BLaER1 treated with 17β-estradiol and CSF1 and Interleukin-3, amounts not matched to agents 10 nM and 100 nM (cell line): ENCODE measurements at regions not wholly inside any gene's neighbourhood (a gene's known extent, or its start where the extent isn't known, plus 50 kb on each side); places are given as distances from the start of the nearest gene placed in this dataset.
A peak's percentile ranks its signal among the peaks of the same experiment; 100 is the strongest.

Source experiments
- H3K27ac ChIP-seq, 11 experiments: shearing (Covaris generic); formaldehyde crosslinking; 2 replicates each; pipeline ENCODE4 v1.8.1; 2022
- H3K27me3 ChIP-seq, 11 experiments: shearing (Covaris generic); formaldehyde crosslinking; 2 replicates each; pipeline ENCODE4 v1.8.1; 2022
- H3K36me3 ChIP-seq, 11 experiments: shearing (Covaris generic); formaldehyde crosslinking; 2 replicates each; pipeline ENCODE4 v1.8.1; 2022
- H3K4me1 ChIP-seq, 10 experiments: shearing (Covaris generic); formaldehyde crosslinking; 2 replicates each; pipeline ENCODE4 v1.8.1; 2022
- H3K4me2 ChIP-seq, 11 experiments: shearing (Covaris generic); formaldehyde crosslinking; 2 replicates each; pipeline ENCODE4 v1.8.1; 2022
- H3K4me3 ChIP-seq, 10 experiments: shearing (Covaris generic); formaldehyde crosslinking; 2 replicates each; pipeline ENCODE4 v1.8.1; 2022
- H3K9ac ChIP-seq, 11 experiments: shearing (Covaris generic); formaldehyde crosslinking; 2 replicates each; pipeline ENCODE4 v1.8.1; 2022
- H3K9me3 ChIP-seq, 11 experiments: shearing (Covaris generic); formaldehyde crosslinking; replicated peaks in 1 of 11; 2 replicates each; pipeline ENCODE4 v1.8.1; 2022
- H4K20me1 ChIP-seq, 11 experiments: shearing (Covaris generic); formaldehyde crosslinking; 2 replicates each; pipeline ENCODE4 v1.8.1; 2022
- Cebpa-rat ChIP-seq, 11 experiments: shearing (Covaris generic); IDR thresholded peaks; 2 replicates each; pipeline ENCODE4 v1.8.1; 2022

- no peak overlapping the region for H3K9ac ChIP-seq
- no peak overlapping the region for H3K27ac ChIP-seq
- no peak overlapping the region for H3K4me3 ChIP-seq
- no peak for TF ChIP-seq Cebpa-rat (IDR thresholded peaks at IDR 0.05)
- no peaks in the 10 kb centered on the region for H3K27me3 ChIP-seq
- peaks cover 0 to 19% (median 4%) of the 10 kb centered on the region in 11 experiments; a peak in 3 of 22 replicates for H3K9me3 ChIP-seq
- H4K20me1 ChIP-seq, result no peaks in the 10 kb centered on the region
- no peaks in the 10 kb centered on the region for H3K36me3 ChIP-seq
- peak overlapping the region in 3 of 11 experiments; percentile 20 to 46 (median 40); a peak in 5 of 22 replicates for H3K4me2 ChIP-seq
- H3K4me1 ChIP-seq, result peaks cover 0 to 24% (median 5%) of the 10 kb centered on the region in 10 experiments; a peak in 9 of 20 replicates
These were observed 206.2 kb upstream of the MYLIP start for GRCh38 chr6:15922510-15923250.

- Histone ChIP-seq H3K27me3 (no peaks in the 10 kb centered on the region), H3K4me3 (no peak overlapping the region), H4K20me1 (no peaks in the 10 kb centered on the region), H3K27ac (no peak overlapping the region), H3K4me2 (no peak overlapping the region), H3K9me3 (peaks cover 0 to 8% (median 0%) of the 10 kb centered on the region in 11 experiments; a peak in 2 of 22 replicates), H3K36me3 (no peaks in the 10 kb centered on the region), H3K4me1 (peaks cover 0 to 17% (median under 1%) of the 10 kb centered on the region in 10 experiments; a peak in 9 of 20 replicates), H3K9ac (no peak overlapping the region)
- TF ChIP-seq Cebpa-rat (IDR thresholded peaks at IDR 0.05), result no peak
These were observed 207.6 kb upstream of the MYLIP start for GRCh38 chr6:15921243-15921642.

DNA sequence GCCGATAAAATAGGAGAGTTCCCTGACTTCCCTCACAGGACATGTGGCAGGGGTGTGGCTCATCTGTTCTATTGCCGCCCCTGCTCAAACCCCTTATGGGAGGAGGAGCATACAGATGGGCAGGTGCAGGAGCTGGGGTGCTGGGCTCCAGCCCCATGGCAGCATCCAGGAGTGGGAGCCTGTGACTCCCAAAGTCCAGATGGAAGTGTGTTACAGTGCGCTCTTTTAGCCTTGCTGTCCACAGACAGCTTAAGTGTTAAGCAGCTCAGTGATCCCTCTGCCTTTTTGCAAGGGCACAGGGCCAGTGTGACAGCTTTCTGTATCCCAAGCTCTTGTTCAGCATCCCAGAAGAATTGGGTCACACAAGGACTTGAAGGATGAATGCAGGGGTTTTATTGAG is 212.3 kb upstream of the MYLIP start:
- H3K9ac ChIP-seq, result no peak overlapping the region
- no peaks in the 10 kb centered on the region for H3K9me3 ChIP-seq
- TF ChIP-seq Cebpa-rat (IDR thresholded peaks at IDR 0.05), result no peak
- no peaks in the 10 kb centered on the region for H3K27me3 ChIP-seq
- no peak overlapping the region for H3K4me3 ChIP-seq
- peaks cover 0 to 19% (median 4%) of the 10 kb centered on the region in 10 experiments; a peak in 10 of 20 replicates for H3K4me1 ChIP-seq
- H3K27ac ChIP-seq, result no peak overlapping the region
- H3K4me2 ChIP-seq, result no peak overlapping the region
- H4K20me1 ChIP-seq, result no peaks in the 10 kb centered on the region
- no peaks in the 10 kb centered on the region for H3K36me3 ChIP-seq

GRCh38 chr6:15915508-15916178 is 213.2 kb upstream of the MYLIP start:
- Histone ChIP-seq H3K9ac (no peak overlapping the region), H3K9me3 (no peaks in the 10 kb centered on the region), H3K36me3 (no peaks in the 10 kb centered on the region), H3K4me2 (peak overlapping the region in 1 of 11 experiments; percentile 10; a peak in 1 of 22 replicates), H3K27ac (no peak overlapping the region), H3K4me3 (no peak overlapping the region), H3K27me3 (no peaks in the 10 kb centered on the region), H3K4me1 (peaks cover 0 to 17% (median 4%) of the 10 kb centered on the region in 10 experiments; a peak in 10 of 20 replicates), H4K20me1 (no peaks in the 10 kb centered on the region)
- no peak for TF ChIP-seq Cebpa-rat (IDR thresholded peaks at IDR 0.05)

DNA sequence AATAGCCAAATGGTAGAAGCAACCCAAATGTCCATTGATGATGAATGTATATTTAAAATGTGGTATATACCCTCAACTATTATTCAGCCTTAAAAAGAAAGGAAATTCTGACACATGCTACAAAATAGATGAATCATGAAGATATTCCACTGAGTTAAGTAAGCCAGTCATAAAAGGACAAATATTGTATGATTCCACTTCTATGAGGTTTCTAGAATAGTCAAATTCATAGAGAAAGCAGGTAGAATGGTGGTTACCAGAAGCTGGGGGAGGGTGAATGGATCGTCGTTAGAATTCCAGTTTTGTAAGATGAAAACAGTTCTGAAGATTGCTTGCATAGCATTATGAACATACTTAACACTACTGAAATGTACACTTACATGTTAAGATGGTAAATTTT is 214.3 kb upstream of the MYLIP start:
- H3K9me3 ChIP-seq, result peaks cover 0 to under 1% (median 0%) of the 10 kb centered on the region in 11 experiments; a peak in 1 of 22 replicates
- no peak overlapping the region for H3K27ac ChIP-seq
- H3K9ac ChIP-seq, result no peak overlapping the region
- TF ChIP-seq Cebpa-rat (IDR thresholded peaks at IDR 0.05), result no peak
- H4K20me1 ChIP-seq, result no peaks in the 10 kb centered on the region
- H3K4me2 ChIP-seq, result no peak overlapping the region
- H3K27me3 ChIP-seq, result no peaks in the 10 kb centered on the region
- no peak overlapping the region for H3K4me3 ChIP-seq
- peaks cover 0 to 17% (median 4%) of the 10 kb centered on the region in 10 experiments; a peak in 10 of 20 replicates for H3K4me1 ChIP-seq
- no peaks in the 10 kb centered on the region for H3K36me3 ChIP-seq

DNA sequence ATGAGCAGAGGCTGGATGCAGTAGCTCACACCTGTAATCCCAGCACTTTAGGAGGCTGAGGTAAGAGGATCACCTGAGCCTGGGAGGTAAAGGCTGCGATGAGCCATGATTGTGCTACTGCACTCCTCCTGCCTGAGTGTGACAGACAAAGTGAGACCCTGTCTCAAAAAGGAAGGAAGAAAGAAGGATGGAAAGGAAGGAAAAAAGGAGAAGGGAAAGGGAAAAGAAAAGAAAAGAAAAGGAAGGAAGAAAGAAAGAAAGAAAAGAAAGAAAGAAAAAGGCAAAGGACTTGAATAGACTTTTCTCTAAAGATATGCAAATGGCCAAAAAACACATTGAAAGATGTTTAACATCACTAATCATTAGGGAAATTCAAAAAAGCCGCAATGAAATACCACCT is 215.3 kb upstream of the MYLIP start:
- Histone ChIP-seq H3K4me2 (peak overlapping the region in 1 of 11 experiments; percentile 56; a peak in 1 of 22 replicates), H3K27me3 (no peaks in the 10 kb centered on the region), H3K36me3 (no peaks in the 10 kb centered on the region), H4K20me1 (no peaks in the 10 kb centered on the region), H3K27ac (no peak overlapping the region), H3K4me3 (no peak overlapping the region), H3K4me1 (peaks cover 0 to 17% (median 4%) of the 10 kb centered on the region in 10 experiments; a peak in 11 of 20 replicates), H3K9ac (no peak overlapping the region), H3K9me3 (peaks cover 0 to 3% (median 0%) of the 10 kb centered on the region in 11 experiments; a peak in 1 of 22 replicates)
- TF ChIP-seq Cebpa-rat (IDR thresholded peaks at IDR 0.05), result no peak

DNA sequence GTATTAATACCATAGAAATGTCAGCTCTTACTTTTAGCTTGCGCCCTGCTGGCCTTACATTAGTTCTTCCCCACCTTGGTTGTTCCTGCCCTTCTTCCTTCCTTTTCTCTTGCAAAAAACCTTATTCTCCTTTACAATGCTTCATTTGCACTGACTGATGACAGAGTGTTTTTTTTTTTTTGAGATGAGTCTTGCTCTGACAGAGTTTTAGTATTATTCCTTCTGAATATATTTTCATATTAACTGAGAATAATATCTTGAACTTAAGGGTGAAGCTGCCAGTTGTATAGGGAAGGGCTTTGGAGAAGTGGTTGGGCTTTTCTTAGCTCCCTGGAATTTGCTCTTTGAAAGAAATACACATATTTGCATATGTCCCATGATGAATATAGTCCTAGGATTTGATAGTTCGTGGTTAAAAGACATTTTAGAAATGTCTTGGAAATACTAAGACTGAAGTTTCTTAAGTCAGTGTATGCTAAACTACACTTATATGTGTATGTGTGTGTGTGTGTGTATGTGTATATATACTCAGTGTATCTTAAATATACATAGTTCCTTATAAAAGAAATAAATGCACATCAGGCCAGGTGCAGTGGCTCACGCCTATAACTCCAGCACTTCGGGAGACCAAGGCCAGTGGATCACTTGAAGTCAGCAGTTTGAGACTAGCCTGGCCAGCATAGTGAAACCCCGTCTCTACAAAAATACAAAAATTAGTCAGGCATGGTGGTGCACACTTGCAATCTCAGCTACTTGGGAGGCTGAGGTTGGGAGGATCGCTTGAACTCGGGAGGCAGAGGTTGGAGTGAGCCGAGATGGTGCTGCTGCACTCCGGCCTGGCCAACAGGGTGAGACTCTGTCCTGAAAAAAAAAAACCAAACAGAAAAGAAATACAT is 216.1 kb upstream of the MYLIP start:
- Histone ChIP-seq H3K4me1 (peaks cover 0 to 24% (median 10%) of the 10 kb centered on the region in 10 experiments; a peak in 13 of 20 replicates), H3K27me3 (no peaks in the 10 kb centered on the region), H4K20me1 (no peaks in the 10 kb centered on the region), H3K4me3 (no peak overlapping the region), H3K9me3 (peaks cover 0 to 7% (median 0%) of the 10 kb centered on the region in 11 experiments; a peak in 1 of 22 replicates), H3K27ac (no peak overlapping the region), H3K9ac (no peak overlapping the region), H3K36me3 (no peaks in the 10 kb centered on the region), H3K4me2 (peak overlapping the region in 3 of 11 experiments; percentile 22 to 56 (median 56); a peak in 6 of 22 replicates)
- TF ChIP-seq Cebpa-rat (IDR thresholded peaks at IDR 0.05), result no peak

- Histone ChIP-seq H3K9ac (no peak overlapping the region), H3K4me1 (peaks cover 5 to 32% (median 18%) of the 10 kb centered on the region in 10 experiments; a peak in 15 of 20 replicates), H3K27ac (no peak overlapping the region), H3K36me3 (no peaks in the 10 kb centered on the region), H4K20me1 (no peaks in the 10 kb centered on the region), H3K4me3 (no peak overlapping the region), H3K9me3 (peaks cover 0 to 7% (median 3%) of the 10 kb centered on the region in 11 experiments; a peak in 4 of 22 replicates), H3K4me2 (peak overlapping the region in 3 of 11 experiments; percentile 22 to 56 (median 56); a peak in 5 of 22 replicates), H3K27me3 (no peaks in the 10 kb centered on the region)
- TF ChIP-seq Cebpa-rat (IDR thresholded peaks at IDR 0.05), result no peak
These were observed 217.0 kb upstream of the MYLIP start for GRCh38 chr6:15911753-15912504.
